Transverse colon (tissue), 4 donors: ENCODE measurements at regions not wholly inside any gene's neighbourhood (a gene's known extent, or its start where the extent isn't known, plus 50 kb on each side); places are given as distances from the start of the nearest gene placed in this dataset.
"Not testable (repeated sequence)": the region's sequence is repeated elsewhere in the genome, so short reads cannot be mapped to it uniquely, and the experiment has no call there.

ENCODE experiments used
- DNase-seq: peaks from one replicate; pipeline ENCODE4 v3.0.0-alpha.2; 2019
- H3K27ac ChIP-seq, 4 donors: fragments of 200-600 bp; sonication (generic); 2 replicates each; pipeline ENCODE4 v1.5.1; 2016 to 2018; ENCODE audit warnings: inconsistent platforms in 4 of 4
- H3K27me3 ChIP-seq: fragments of 200-600 bp; sonication (generic); 2 replicates; pipeline ENCODE4 v1.5.1; 2017; ENCODE audit warnings: inconsistent platforms
- H3K36me3 ChIP-seq, 4 donors: fragments of 200-600 bp; sonication (generic); 2 replicates each; pipeline ENCODE4 v1.5.1; 2017 to 2019; ENCODE audit warnings: inconsistent platforms in 4 of 4
- H3K4me1 ChIP-seq, 4 donors: fragments of 200-600 bp; sonication (generic); 2 replicates each; pipeline ENCODE4 v1.5.1; 2017 to 2020; ENCODE audit warnings: inconsistent platforms in 4 of 4
- H3K4me3 ChIP-seq, 4 donors: fragments of 200-600 bp; sonication (generic); 1 replicate in 1 of 4; 2 replicates in 3 of 4; pipeline versions ENCODE4 v1.5.1 to v1.6.1; 2017 to 2019; ENCODE audit warnings: inconsistent platforms in 4 of 4
- H3K9me3 ChIP-seq, 2 donors: fragments of 200-600 bp; sonication (generic); 2 replicates each; pipeline ENCODE4 v1.5.1; 2017 to 2019; ENCODE audit warnings: inconsistent platforms in 2 of 2
- EP300 ChIP-seq: sonication (generic); formaldehyde crosslinking; IDR thresholded peaks from one replicate; pipeline ENCODE4 v1.6.1; 2017; ENCODE audit warnings: antibody characterized with exemption, low read depth
- POLR2A ChIP-seq: fragments of 450-650 bp; IDR thresholded peaks from one replicate; pipeline ENCODE4 v1.6.1; 2016; ENCODE audit warnings: antibody characterized with exemption, mild to moderate bottlenecking, moderate library complexity
- POLR2AphosphoS5 ChIP-seq, 3 donors: sonication (generic); formaldehyde crosslinking; IDR thresholded peaks; one replicate each; pipeline ENCODE4 v1.6.1; 2016; ENCODE audit warnings: antibody characterized with exemption in 3 of 3
- WGBS, 2 donors: methylation state at CpG; one replicate each; pipeline ENCODE4 v1.1.5; 2018; ENCODE audit warnings: low coverage in 1 of 2; 5-methylcytosine and 5-hydroxymethylcytosine counted together
- in situ Hi-C, 4 donors: fragments of 200-750 bp; cut with MboI; loops; one replicate each; pipeline versions ENCODE4 v1.15.0 to v1.15.1; 2017; ENCODE audit warnings: low sequenced_read_pairs in 3 of 4, low pct_ligation_motif_present in 1 of 4, low pct_unique_long_range_greater_than_20kb in 1 of 4
- intact Hi-C: fragments of 100-400 bp; cut with DNase I; formaldehyde crosslinking; loops from one replicate; pipeline ENCODE4 v1.15.1; 2023; ENCODE audit warnings: low total_unique reads
- TF ChIP-seq, protein P1 (sequence below), 5 experiments: fragments of 200-600 bp in 3 of 5; fragments of 450-650 bp in 2 of 5; sonication (generic) in 3 of 5; IDR thresholded peaks; 1 replicate in 2 of 5; 2 replicates in 3 of 5; pipeline ENCODE4 v1.5.1; 2016 to 2017; ENCODE audit warnings: antibody characterized with exemption in 5 of 5, inconsistent platforms in 3 of 5, mild to moderate bottlenecking in 2 of 5, moderate library complexity in 1 of 5

DNA sequence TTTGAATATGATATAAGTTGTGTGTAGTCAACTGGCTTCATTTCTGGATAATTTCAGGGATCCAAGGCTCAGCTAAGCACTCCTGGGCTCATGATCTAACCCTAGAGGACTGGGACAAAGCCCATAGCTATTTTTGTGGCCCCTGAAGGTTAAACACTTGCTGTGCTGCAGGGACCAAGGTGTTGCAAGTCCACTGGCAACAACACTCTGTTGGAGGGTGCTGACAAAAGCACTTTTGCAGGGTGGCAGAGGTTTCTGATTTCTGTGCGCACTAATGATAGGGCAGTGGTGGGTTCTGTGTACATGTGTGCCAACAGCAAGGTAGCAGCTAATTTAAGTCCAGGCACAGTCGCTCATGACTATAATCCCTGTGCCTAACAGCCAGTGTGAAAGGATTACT lies 445.3 kb upstream of the SYNCRIP start:
- no peak for DNase-seq
- Histone ChIP-seq H3K4me3 (no peak overlapping the region), H3K27ac (no peak overlapping the region), H3K4me1 (no peaks in the 10 kb centered on the region), H3K27me3 (no peaks in the 10 kb centered on the region), H3K9me3 (peaks cover 0 to 4% of the 10 kb centered on the region in 2 donors), H3K36me3 (no peaks in the 10 kb centered on the region)
- TF ChIP-seq POLR2AphosphoS5 (IDR thresholded peaks at IDR 0.05), result no peak
- TF ChIP-seq, protein P1, sequence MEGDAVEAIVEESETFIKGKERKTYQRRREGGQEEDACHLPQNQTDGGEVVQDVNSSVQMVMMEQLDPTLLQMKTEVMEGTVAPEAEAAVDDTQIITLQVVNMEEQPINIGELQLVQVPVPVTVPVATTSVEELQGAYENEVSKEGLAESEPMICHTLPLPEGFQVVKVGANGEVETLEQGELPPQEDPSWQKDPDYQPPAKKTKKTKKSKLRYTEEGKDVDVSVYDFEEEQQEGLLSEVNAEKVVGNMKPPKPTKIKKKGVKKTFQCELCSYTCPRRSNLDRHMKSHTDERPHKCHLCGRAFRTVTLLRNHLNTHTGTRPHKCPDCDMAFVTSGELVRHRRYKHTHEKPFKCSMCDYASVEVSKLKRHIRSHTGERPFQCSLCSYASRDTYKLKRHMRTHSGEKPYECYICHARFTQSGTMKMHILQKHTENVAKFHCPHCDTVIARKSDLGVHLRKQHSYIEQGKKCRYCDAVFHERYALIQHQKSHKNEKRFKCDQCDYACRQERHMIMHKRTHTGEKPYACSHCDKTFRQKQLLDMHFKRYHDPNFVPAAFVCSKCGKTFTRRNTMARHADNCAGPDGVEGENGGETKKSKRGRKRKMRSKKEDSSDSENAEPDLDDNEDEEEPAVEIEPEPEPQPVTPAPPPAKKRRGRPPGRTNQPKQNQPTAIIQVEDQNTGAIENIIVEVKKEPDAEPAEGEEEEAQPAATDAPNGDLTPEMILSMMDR (IDR thresholded peaks at IDR 0.05), result no peak
- no peak for TF ChIP-seq EP300
- no peak for TF ChIP-seq POLR2A
- 91 to 100% methylated on average over 1 to 2 of the region's 2 CpGs for WGBS, 2 donors
- in situ Hi-C loops (no loop called here), intact Hi-C loops (no loop called here)

DNA sequence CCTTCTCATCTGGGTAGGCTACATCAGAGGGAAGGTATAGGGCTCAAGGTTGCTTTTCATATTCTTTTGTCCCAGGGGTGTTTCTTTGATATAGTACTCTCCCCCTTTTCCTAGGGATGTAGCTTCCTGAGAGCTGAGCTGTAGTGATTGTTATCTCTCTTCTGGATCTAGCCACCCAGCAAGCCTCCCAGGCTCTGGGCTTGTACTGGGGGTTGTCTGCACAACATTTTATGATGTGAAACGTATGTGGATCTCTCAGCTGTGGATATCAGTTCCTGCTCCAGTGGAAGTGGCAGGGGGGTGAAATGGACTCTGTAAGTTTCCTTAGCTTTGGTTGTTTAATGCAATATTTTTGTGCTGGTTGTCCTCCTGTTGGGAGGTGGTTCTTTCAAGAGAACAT lies 437.3 kb upstream of the SYNCRIP start:
- H3K4me1 ChIP-seq, result no peaks in the 10 kb centered on the region
- H3K36me3 ChIP-seq, result no peaks in the 10 kb centered on the region
- H3K27me3 ChIP-seq, result no peaks in the 10 kb centered on the region
- H3K9me3 ChIP-seq, result peaks cover 0 to 5% of the 10 kb centered on the region in 2 donors
- no peak overlapping the region for H3K4me3 ChIP-seq
- H3K27ac ChIP-seq, result no peak overlapping the region
- intact Hi-C loops (no loop called here), in situ Hi-C loops (no loop called here)
- TF ChIP-seq POLR2AphosphoS5 (IDR thresholded peaks at IDR 0.05) (no peak), EP300 (no peak), POLR2A (no peak)
- TF ChIP-seq, protein P1 (IDR thresholded peaks at IDR 0.05), result no peak
- 18% methylated on average over 1 of the region's 1 CpG; no CpG with 5 or more reads in 1 of the 2 donors for WGBS, 2 donors
- DNase-seq, result no peak

DNA sequence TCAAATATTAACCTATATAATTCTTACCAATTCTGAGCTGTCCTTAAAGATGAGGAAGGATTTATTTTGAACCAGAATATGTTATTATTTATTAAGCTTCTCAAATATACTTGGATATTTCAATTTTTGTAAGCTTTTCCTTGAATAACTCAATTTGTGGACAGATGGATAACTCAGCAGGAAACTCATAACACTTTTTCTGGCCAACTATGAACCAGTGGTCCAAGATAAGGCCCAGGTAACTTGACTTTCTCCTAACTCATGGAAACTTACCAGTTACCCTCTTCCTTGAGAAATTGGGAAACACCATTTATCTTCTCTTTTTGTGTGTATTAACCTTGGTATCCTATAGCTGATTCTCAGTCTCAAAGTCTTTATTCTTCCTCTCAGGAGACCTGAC lies 427.5 kb upstream of the SYNCRIP start:
- Histone ChIP-seq H3K9me3 (peaks cover 2 to 3% of the 10 kb centered on the region in 2 donors), H3K4me3 (no peak overlapping the region), H3K27ac (no peak overlapping the region), H3K27me3 (no peaks in the 10 kb centered on the region), H3K4me1 (no peaks in the 10 kb centered on the region), H3K36me3 (no peaks in the 10 kb centered on the region)
- in situ Hi-C loops, result no loop called here
- DNase-seq, result no peak
- TF ChIP-seq, protein P1 (IDR thresholded peaks at IDR 0.05), result no peak
- TF ChIP-seq POLR2AphosphoS5 (IDR thresholded peaks at IDR 0.05) (no peak), POLR2A (no peak), EP300 (no peak)
- intact Hi-C loops, result no loop called here

DNA sequence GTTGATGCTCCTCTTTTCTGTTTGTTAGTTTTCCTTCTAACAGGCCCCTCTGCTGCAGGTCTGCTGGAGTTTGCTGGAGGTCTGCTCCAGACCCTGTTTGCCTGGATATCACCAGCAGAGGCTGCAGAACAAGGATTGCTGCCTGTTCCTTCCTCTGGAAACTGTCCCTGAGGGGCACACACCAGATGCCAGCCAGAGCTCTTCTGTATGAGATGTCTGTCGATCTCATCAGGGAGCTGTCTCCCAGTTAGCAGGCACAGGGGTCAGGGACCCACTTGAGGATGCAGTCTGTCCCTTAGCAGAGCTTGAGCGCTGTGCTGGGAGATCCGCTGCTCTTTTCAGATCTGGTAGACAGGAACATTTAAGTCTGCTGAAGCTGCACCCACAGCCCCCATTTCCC lies 422.3 kb upstream of the SYNCRIP start:
- H3K4me3 ChIP-seq, H3K9me3 ChIP-seq, in situ Hi-C loops, DNase-seq, H3K36me3 ChIP-seq, H3K4me1 ChIP-seq, H3K27me3 ChIP-seq, H3K27ac ChIP-seq, intact Hi-C loops: not testable (repeated sequence)
- 88 to 92% methylated on average over 2 to 3 of the region's 3 CpGs for WGBS, 2 donors

DNA sequence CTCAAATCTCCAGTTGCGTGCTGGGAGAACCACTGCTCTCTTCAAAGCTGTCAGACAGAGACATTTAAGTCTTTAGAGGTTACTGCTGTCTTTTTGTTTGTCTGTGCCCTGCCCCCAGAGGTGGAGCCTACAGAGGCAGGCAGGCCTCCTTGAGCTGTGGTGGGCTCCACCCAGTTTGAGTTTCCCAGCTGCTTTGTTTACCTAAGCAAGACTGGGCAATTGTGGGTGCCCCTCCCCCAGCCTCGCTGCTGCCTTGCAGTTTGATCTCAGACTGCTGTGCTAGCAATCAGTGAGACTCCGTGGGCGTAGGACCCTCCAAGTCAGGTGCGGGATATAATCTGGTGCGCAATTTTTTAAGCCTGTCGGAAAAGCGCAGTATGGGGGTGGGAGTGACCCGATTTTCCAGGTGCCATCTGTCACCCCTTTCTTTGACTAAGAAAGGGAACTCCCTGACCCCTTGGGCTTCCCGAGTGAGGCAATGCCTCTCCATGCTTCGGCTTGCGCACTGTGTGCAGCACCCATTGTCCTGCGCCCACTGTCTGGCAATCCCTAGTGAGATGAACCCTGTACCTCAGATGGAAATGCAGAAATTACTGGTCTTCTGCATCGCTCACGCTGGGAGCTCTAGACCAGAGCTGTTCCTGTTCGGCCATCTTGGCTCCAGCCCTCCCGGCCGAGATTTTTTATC lies 414.8 kb upstream of the SYNCRIP start:
- WGBS, 2 donors, result 58 to 84% methylated on average over 2 to 18 of the region's 18 CpGs
- DNase-seq, H3K27me3 ChIP-seq, H3K27ac ChIP-seq, in situ Hi-C loops, H3K9me3 ChIP-seq, H3K36me3 ChIP-seq, H3K4me3 ChIP-seq, H3K4me1 ChIP-seq, intact Hi-C loops: not testable (repeated sequence)
